Hepatic stellate cell (primary cell): ENCODE measurements at regions not wholly inside any gene's neighbourhood (a gene's known extent, or its start where the extent isn't known, plus 50 kb on each side); places are given as distances from the start of the nearest gene placed in this dataset.
"Not testable (repeated sequence)": the region's sequence is repeated elsewhere in the genome, so short reads cannot be mapped to it uniquely, and the experiment has no call there.

Experiments used
- DNase-seq: peaks from one replicate; pipeline ENCODE4 v3.0.0; 2011; ENCODE audit warnings: low spot score

GRCh38 chr6:9308284-9308683, 872.9 kb upstream of the SLC35B3 start:
- no peak for DNase-seq

GRCh38 chr6:9307786-9308185, 872.4 kb upstream of the SLC35B3 start:
- DNase-seq: no peak

- no peak for DNase-seq
Measured at GRCh38 chr6:9307187-9307586, 871.8 kb upstream of the SLC35B3 start.

- DNase-seq: no peak
Measured at GRCh38 chr6:9295644-9296043, 860.3 kb upstream of the SLC35B3 start.

GRCh38 chr6:9292975-9293374, 857.6 kb upstream of the SLC35B3 start:
- no peak for DNase-seq

GRCh38 chr6:9290342-9290741, 855.0 kb upstream of the SLC35B3 start:
- DNase-seq: not testable (repeated sequence)

GRCh38 chr6:9272671-9273070, 837.3 kb upstream of the SLC35B3 start:
- no peak for DNase-seq

GRCh38 chr6:9266741-9267140, 831.4 kb upstream of the SLC35B3 start:
- no peak for DNase-seq

GRCh38 chr6:9257215-9257614, 821.9 kb upstream of the SLC35B3 start:
- no peak for DNase-seq

- DNase-seq: no peak
Measured at GRCh38 chr6:9254251-9254650, 818.9 kb upstream of the SLC35B3 start.

GRCh38 chr6:9252799-9253198, 817.5 kb upstream of the SLC35B3 start:
- no peak for DNase-seq

- DNase-seq: no peak
Measured at GRCh38 chr6:9250852-9251251, 815.5 kb upstream of the SLC35B3 start.

- DNase-seq: no peak
Measured at GRCh38 chr6:9248133-9248532, 812.8 kb upstream of the SLC35B3 start.

GRCh38 chr6:9240861-9241260, 805.5 kb upstream of the SLC35B3 start:
- DNase-seq: no peak

- DNase-seq: no peak
Measured at GRCh38 chr6:9236443-9236842, 801.1 kb upstream of the SLC35B3 start.

- DNase-seq: no peak
Measured at GRCh38 chr6:9233686-9234085, 798.3 kb upstream of the SLC35B3 start.

GRCh38 chr6:9233226-9233625, 797.9 kb upstream of the SLC35B3 start:
- no peak for DNase-seq

- DNase-seq: no peak
Measured at GRCh38 chr6:9225441-9225871, 790.1 kb upstream of the SLC35B3 start.

- no peak for DNase-seq
Measured at GRCh38 chr6:9224539-9224938, 789.2 kb upstream of the SLC35B3 start.

GRCh38 chr6:9213717-9214116, 778.4 kb upstream of the SLC35B3 start:
- DNase-seq: not testable (repeated sequence)

- no peak for DNase-seq
Measured at GRCh38 chr6:9208966-9209365, 773.6 kb upstream of the SLC35B3 start.

GRCh38 chr6:9205645-9206044, 770.3 kb upstream of the SLC35B3 start:
- no peak for DNase-seq

GRCh38 chr6:9204171-9204570, 768.8 kb upstream of the SLC35B3 start:
- no peak for DNase-seq

- no peak for DNase-seq
Measured at GRCh38 chr6:9200712-9201111, 765.4 kb upstream of the SLC35B3 start.

- no peak for DNase-seq
Measured at GRCh38 chr6:9197726-9198125, 762.4 kb upstream of the SLC35B3 start.
